H1 (cell line): ENCODE measurements at regions not wholly inside any gene's neighbourhood (a gene's known extent, or its start where the extent isn't known, plus 50 kb on each side); places are given as distances from the start of the nearest gene placed in this dataset.

ENCODE experiments used
- BACH1 ChIP-seq: IDR thresholded peaks from 2 replicates; pipeline ENCODE4 v1.6.1; 2012; ENCODE audit warnings: low read length, improper control_type of control experiment
- CBX5 ChIP-seq: fragments of 300-800, 300-1000 bp; sonication (generic); IDR thresholded peaks from 2 replicates; pipeline ENCODE4 v1.7.1; 2016; ENCODE audit warnings: antibody characterized with exemption, low read length, low read depth
- CEBPB ChIP-seq: IDR thresholded peaks from 2 replicates; pipeline ENCODE4 v1.6.1; 2012; ENCODE audit warnings: low read depth, low read length
- CHD2 ChIP-seq: IDR thresholded peaks from 2 replicates; pipeline ENCODE4 v1.6.1; 2012; ENCODE audit warnings: low read length, improper control_type of control experiment
- CREB1 ChIP-seq: IDR thresholded peaks from 2 replicates; pipeline ENCODE4 v1.6.1; 2012; ENCODE audit warnings: inconsistent platforms
- CTCF ChIP-seq, 3 experiments: IDR thresholded peaks; 1 replicate in 2 of 3; 2 replicates in 1 of 3; pipeline versions ENCODE4 v1.5.1 to v1.6.1; 2011; ENCODE audit warnings: low read length in 3 of 3, mild to moderate bottlenecking in 3 of 3, inconsistent platforms in 2 of 3, low read depth in 1 of 3, moderate library complexity in 1 of 3; ENCODE audit not compliant: insufficient read depth in 1 of 3; ENCODE audit errors: control extremely low read depth in 1 of 3
- EZH2 ChIP-seq: fragments of 200-600 bp; sonication (generic); IDR thresholded peaks from 2 replicates; pipeline ENCODE4 v1.7.1; 2012; ENCODE audit warnings: low read depth, mild to moderate bottlenecking, moderate library complexity, low read length, inconsistent platforms; ENCODE audit not compliant: severe bottlenecking
- GABPA ChIP-seq: IDR thresholded peaks from 2 replicates; pipeline ENCODE4 v1.6.1; 2011; ENCODE audit warnings: mild to moderate bottlenecking, low read length, moderate library complexity, borderline replicate concordance; ENCODE audit not compliant: insufficient read depth
- MAX ChIP-seq: IDR thresholded peaks from 2 replicates; pipeline ENCODE4 v1.6.1; 2012; ENCODE audit warnings: inconsistent platforms
- NANOG ChIP-seq: IDR thresholded peaks from 2 replicates; pipeline ENCODE4 v1.6.1; 2011; ENCODE audit warnings: low read length, low read depth, mild to moderate bottlenecking, inconsistent platforms; ENCODE audit not compliant: insufficient read depth, poor library complexity, severe bottlenecking
- POLR2A ChIP-seq, 2 experiments: IDR thresholded peaks; 1 replicate in 1 of 2; 2 replicates in 1 of 2; pipeline ENCODE4 v1.6.1; 2011; ENCODE audit warnings: low read depth in 2 of 2, low read length in 2 of 2, mild to moderate bottlenecking in 2 of 2; ENCODE audit errors: control extremely low read depth in 1 of 2
- SIN3A ChIP-seq, 2 experiments: IDR thresholded peaks in 1 of 2; conservative IDR thresholded peaks in 1 of 2; 2 replicates each; pipeline ENCODE4 v1.6.1; 2011 to 2012; ENCODE audit warnings: low read length in 2 of 2, improper control_type of control experiment in 1 of 2, low read depth in 1 of 2, mild to moderate bottlenecking in 1 of 2
- ZNF274 ChIP-seq: IDR thresholded peaks from 2 replicates; pipeline ENCODE4 v1.7.0; 2012; ENCODE audit warnings: low read length, borderline replicate concordance; ENCODE audit errors: extremely low read depth

GRCh38 chr10:125578658-125579315 is 104.2 kb downstream of the TEX36 start:
- TF ChIP-seq CBX5 (no peak), CHD2 (no peak), POLR2A (IDR thresholded peaks at IDR 0.05; ENCODE audit: control extremely low read depth in 1 of 2, low read depth in 2 of 2, low read length in 2 of 2) (no peak), CREB1 (no peak), SIN3A (conservative IDR thresholded peaks at IDR 0.05 in 1 of 2, IDR thresholded peaks at IDR 0.05 in 1 of 2; ENCODE audit: low read depth in 1 of 2, low read length in 2 of 2) (no peak), CEBPB (no peak), MAX (no peak), CTCF (IDR thresholded peaks at IDR 0.05; ENCODE audit: control extremely low read depth in 1 of 3, insufficient read depth in 1 of 3, low read depth in 1 of 3, low read length in 3 of 3) (no peak), EZH2 (no peak), ZNF274 (no peak), NANOG (no peak), BACH1 (no peak), GABPA (no peak)
